Hepatocyte (in vitro differentiated cells): ENCODE measurements at regions not wholly inside any gene's neighbourhood (a gene's known extent, or its start where the extent isn't known, plus 50 kb on each side); places are given as distances from the start of the nearest gene placed in this dataset.

Source experiments
- CTCF ChIP-seq: fragments of 200-600 bp; sonication (generic); IDR thresholded peaks from 2 replicates; pipeline ENCODE4 v1.5.1; 2016; ENCODE audit warnings: antibody characterized with exemption, mild to moderate bottlenecking; ENCODE audit not compliant: poor library complexity
- EZH2 ChIP-seq: fragments of 200-600 bp; sonication (generic); IDR thresholded peaks from 2 replicates; pipeline ENCODE4 v1.6.1; 2016; ENCODE audit warnings: antibody characterized with exemption, mild to moderate bottlenecking, borderline replicate concordance
- EZH2phosphoT487 ChIP-seq: fragments of 200-600 bp; sonication (generic); IDR thresholded peaks from one replicate; pipeline ENCODE4 v1.6.1; 2018; ENCODE audit warnings: antibody characterized with exemption, mild to moderate bottlenecking, low read depth, moderate library complexity; ENCODE audit not compliant: unreplicated experiment, severe bottlenecking

DNA sequence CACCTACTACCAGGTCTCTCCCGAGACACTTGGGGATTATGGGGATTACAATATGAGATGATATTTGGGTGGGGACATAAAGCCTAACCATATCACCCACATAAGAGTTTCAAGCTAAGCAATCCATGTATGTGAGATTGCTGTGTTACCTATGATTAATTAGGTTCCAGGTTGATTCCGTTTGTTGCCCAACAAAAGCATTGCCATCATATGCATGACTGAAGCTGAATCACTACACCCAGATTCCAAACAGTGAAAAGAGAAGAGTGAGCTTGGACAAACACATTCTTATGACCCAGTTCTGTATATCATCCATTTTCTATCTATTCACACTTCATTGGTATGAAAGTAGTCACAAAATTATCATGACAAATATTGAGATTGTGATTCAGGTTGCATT lies 952.5 kb upstream of the MAN1A1 start:
- no peak for TF ChIP-seq CTCF
- TF ChIP-seq EZH2phosphoT487, result no peak
- no peak for TF ChIP-seq EZH2
